ENCODE measurements at regions not wholly inside any gene's neighbourhood (a gene's known extent, or its start where the extent isn't known, plus 50 kb on each side); places are given as distances from the start of the nearest gene placed in this dataset.
"Not testable (repeated sequence)": the region's sequence is repeated elsewhere in the genome, so short reads cannot be mapped to it uniquely, and the experiment has no call there.

- no peak overlapping the region for H3K4me2 ChIP-seq (ENCODE audit: low read depth, low read length, poor library complexity, severe bottlenecking)
- no peak overlapping the region for H3K27ac ChIP-seq (ENCODE audit: low read depth, low read length)
- no peak overlapping the region for H3K4me3 ChIP-seq (ENCODE audit: insufficient read depth, low read length, poor library complexity, severe bottlenecking)
- H3K9me2 ChIP-seq (replicated peaks; ENCODE audit: insufficient read depth, low read length) = no peaks in the 10 kb centered on the region
- H3K36me3 ChIP-seq (ENCODE audit: low read length) = no peaks in the 10 kb centered on the region
- H2AFZ ChIP-seq (ENCODE audit: low read depth, low read length, severe bottlenecking) = no peak overlapping the region
- no peaks in the 10 kb centered on the region for H3K27me3 ChIP-seq (ENCODE audit: low read length)
- no peaks in the 10 kb centered on the region for H4K20me1 ChIP-seq (ENCODE audit: low read depth, low read length)
- no peaks in the 10 kb centered on the region for H3K9me3 ChIP-seq (ENCODE audit: insufficient read depth, low read length)
- no peaks in the 10 kb centered on the region for H3F3A ChIP-seq (ENCODE audit: insufficient read depth)
- TF ChIP-seq EZH2phosphoT487 (conservative IDR thresholded peaks at IDR 0.05; ENCODE audit: low read length) (no peak), CTCF (IDR thresholded peaks at IDR 0.05; ENCODE audit: insufficient read depth, low read length, poor library complexity, severe bottlenecking) (no peak)
- H3K9ac ChIP-seq (ENCODE audit: low read length) = no peak overlapping the region
- no peaks in the 10 kb centered on the region for H3K79me2 ChIP-seq (ENCODE audit: insufficient read depth, low read length)
These were observed 170.6 kb upstream of the SOX6 start for GRCh38 chr11:16526947-16527346.

- H4K20me1 ChIP-seq (ENCODE audit: low read depth, low read length); H3K27ac ChIP-seq (ENCODE audit: low read depth, low read length); H2AFZ ChIP-seq (ENCODE audit: low read depth, low read length, severe bottlenecking); H3K79me2 ChIP-seq (ENCODE audit: insufficient read depth, low read length); H3K36me3 ChIP-seq (ENCODE audit: low read length); H3K9me2 ChIP-seq (replicated peaks; ENCODE audit: insufficient read depth, low read length); H3K9ac ChIP-seq (ENCODE audit: low read length); H3K27me3 ChIP-seq (ENCODE audit: low read length); H3K4me3 ChIP-seq (ENCODE audit: insufficient read depth, low read length, poor library complexity, severe bottlenecking); H3K4me2 ChIP-seq (ENCODE audit: low read depth, low read length, poor library complexity, severe bottlenecking); H3K9me3 ChIP-seq (ENCODE audit: insufficient read depth, low read length); H3F3A ChIP-seq (ENCODE audit: insufficient read depth): not testable (repeated sequence)
These were observed 164.4 kb upstream of the SOX6 start for GRCh38 chr11:16520713-16521112.

GRCh38 chr11:16512899-16513241, 156.5 kb upstream of the SOX6 start:
- Histone ChIP-seq H4K20me1 (ENCODE audit: low read depth, low read length) (no peaks in the 10 kb centered on the region), H3F3A (ENCODE audit: insufficient read depth) (no peaks in the 10 kb centered on the region), H3K27me3 (ENCODE audit: low read length) (no peaks in the 10 kb centered on the region), H3K9me2 (replicated peaks; ENCODE audit: insufficient read depth, low read length) (no peaks in the 10 kb centered on the region), H3K27ac (ENCODE audit: low read depth, low read length) (no peak overlapping the region), H3K36me3 (ENCODE audit: low read length) (no peaks in the 10 kb centered on the region), H2AFZ (ENCODE audit: low read depth, low read length, severe bottlenecking) (no peak overlapping the region), H3K9ac (ENCODE audit: low read length) (no peak overlapping the region), H3K4me2 (ENCODE audit: low read depth, low read length, poor library complexity, severe bottlenecking) (no peak overlapping the region), H3K79me2 (ENCODE audit: insufficient read depth, low read length) (no peaks in the 10 kb centered on the region), H3K4me3 (ENCODE audit: insufficient read depth, low read length, poor library complexity, severe bottlenecking) (no peak overlapping the region), H3K9me3 (ENCODE audit: insufficient read depth, low read length) (no peaks in the 10 kb centered on the region)
- TF ChIP-seq EZH2phosphoT487 (conservative IDR thresholded peaks at IDR 0.05; ENCODE audit: low read length) (no peak), CTCF (IDR thresholded peaks at IDR 0.05; ENCODE audit: insufficient read depth, low read length, poor library complexity, severe bottlenecking) (no peak)

GRCh38 chr11:16512198-16512898, 156.0 kb upstream of the SOX6 start:
- Histone ChIP-seq H3F3A (ENCODE audit: insufficient read depth) (no peaks in the 10 kb centered on the region), H3K27ac (ENCODE audit: low read depth, low read length) (no peak overlapping the region), H2AFZ (ENCODE audit: low read depth, low read length, severe bottlenecking) (no peak overlapping the region), H4K20me1 (ENCODE audit: low read depth, low read length) (no peaks in the 10 kb centered on the region), H3K4me3 (ENCODE audit: insufficient read depth, low read length, poor library complexity, severe bottlenecking) (no peak overlapping the region), H3K9me3 (ENCODE audit: insufficient read depth, low read length) (no peaks in the 10 kb centered on the region), H3K9ac (ENCODE audit: low read length) (no peak overlapping the region), H3K79me2 (ENCODE audit: insufficient read depth, low read length) (no peaks in the 10 kb centered on the region), H3K4me2 (ENCODE audit: low read depth, low read length, poor library complexity, severe bottlenecking) (no peak overlapping the region), H3K27me3 (ENCODE audit: low read length) (no peaks in the 10 kb centered on the region), H3K36me3 (ENCODE audit: low read length) (no peaks in the 10 kb centered on the region), H3K9me2 (replicated peaks; ENCODE audit: insufficient read depth, low read length) (no peaks in the 10 kb centered on the region)
- TF ChIP-seq EZH2phosphoT487 (conservative IDR thresholded peaks at IDR 0.05; ENCODE audit: low read length) (no peak), CTCF (IDR thresholded peaks at IDR 0.05; ENCODE audit: insufficient read depth, low read length, poor library complexity, severe bottlenecking) (no peak)

All from SU-DHL-6 (cell line).